NT2/D1 (cell line): ENCODE measurements at regions not wholly inside any gene's neighbourhood (a gene's known extent, or its start where the extent isn't known, plus 50 kb on each side); places are given as distances from the start of the nearest gene placed in this dataset.

Experiments used
- SUZ12 ChIP-seq: IDR thresholded peaks from 2 replicates; pipeline ENCODE4 v1.6.1; 2011; ENCODE audit not compliant: insufficient read length, insufficient read depth; ENCODE audit errors: extremely low read depth
- ZNF274 ChIP-seq: IDR thresholded peaks from 2 replicates; pipeline ENCODE4 v1.6.1; 2011; ENCODE audit warnings: mild to moderate bottlenecking, low read depth, low read length

DNA sequence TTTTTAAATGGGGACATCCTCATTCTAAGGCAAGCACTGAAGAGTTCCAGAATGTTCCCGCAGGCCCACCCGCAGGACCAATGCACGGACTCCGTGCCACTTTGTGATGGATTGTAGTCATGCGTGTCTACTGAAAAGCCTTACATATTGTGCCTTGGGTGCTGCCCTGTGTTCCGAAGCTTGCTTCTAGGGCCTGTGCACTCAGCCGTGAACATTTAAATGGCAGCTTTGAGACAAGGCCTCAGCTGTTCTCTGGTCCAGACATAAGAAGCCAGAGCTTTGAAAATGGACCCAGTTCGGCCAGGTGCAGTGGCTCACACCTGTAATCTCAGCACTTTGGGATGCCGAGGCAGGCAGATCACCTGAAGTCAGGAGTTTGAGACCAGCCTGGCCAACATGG is 75.3 kb upstream of the CACNA1A start:
- TF ChIP-seq ZNF274 (no peak), SUZ12 (no peak)
